Endothelial cell (in vitro differentiated cells): ENCODE measurements at regions not wholly inside any gene's neighbourhood (a gene's known extent, or its start where the extent isn't known, plus 50 kb on each side); places are given as distances from the start of the nearest gene placed in this dataset.

Source experiments
- DNase-seq: peaks from one replicate; pipeline ENCODE4 v3.0.0; 2021; ENCODE audit warnings: low spot score
- H3K27ac Mint-ChIP-seq: one replicate; pipeline ENCODE4 v1.8.0; 2021; ENCODE audit warnings: mixed read lengths, inconsistent platforms; ENCODE audit not compliant: unreplicated experiment
- H3K27me3 Mint-ChIP-seq: one replicate; pipeline ENCODE4 v1.8.0; 2021; ENCODE audit warnings: mild to moderate bottlenecking, moderate library complexity, mixed read lengths, inconsistent platforms; ENCODE audit not compliant: unreplicated experiment
- H3K36me3 Mint-ChIP-seq: one replicate; pipeline ENCODE4 v1.8.0; 2021; ENCODE audit warnings: mild to moderate bottlenecking, low read depth, mixed read lengths, inconsistent platforms; ENCODE audit not compliant: unreplicated experiment
- H3K4me1 Mint-ChIP-seq: one replicate; pipeline ENCODE4 v1.8.0; 2021; ENCODE audit warnings: mild to moderate bottlenecking, mixed read lengths, inconsistent platforms; ENCODE audit not compliant: unreplicated experiment
- H3K4me3 Mint-ChIP-seq: one replicate; pipeline ENCODE4 v1.8.0; 2021; ENCODE audit warnings: mild to moderate bottlenecking, mixed read lengths, inconsistent platforms; ENCODE audit not compliant: unreplicated experiment
- H3K9me3 Mint-ChIP-seq: one replicate; pipeline ENCODE4 v1.8.0; 2021; ENCODE audit warnings: mixed read lengths, inconsistent platforms; ENCODE audit not compliant: unreplicated experiment
- TF ChIP-seq, protein P1 (sequence below): fragments of 200-600 bp; sonication (generic); IDR thresholded peaks from one replicate; pipeline ENCODE4 v1.5.0; 2021; ENCODE audit warnings: antibody characterized with exemption; ENCODE audit not compliant: unreplicated experiment

GRCh38 chr6:14876778-14877613 is 368.9 kb upstream of the JARID2 start:
- H3K4me1 Mint-ChIP-seq, result peaks cover 49% of the 10 kb centered on the region
- peak overlapping the region; percentile 81 for H3K27ac Mint-ChIP-seq
- TF ChIP-seq, protein P1, sequence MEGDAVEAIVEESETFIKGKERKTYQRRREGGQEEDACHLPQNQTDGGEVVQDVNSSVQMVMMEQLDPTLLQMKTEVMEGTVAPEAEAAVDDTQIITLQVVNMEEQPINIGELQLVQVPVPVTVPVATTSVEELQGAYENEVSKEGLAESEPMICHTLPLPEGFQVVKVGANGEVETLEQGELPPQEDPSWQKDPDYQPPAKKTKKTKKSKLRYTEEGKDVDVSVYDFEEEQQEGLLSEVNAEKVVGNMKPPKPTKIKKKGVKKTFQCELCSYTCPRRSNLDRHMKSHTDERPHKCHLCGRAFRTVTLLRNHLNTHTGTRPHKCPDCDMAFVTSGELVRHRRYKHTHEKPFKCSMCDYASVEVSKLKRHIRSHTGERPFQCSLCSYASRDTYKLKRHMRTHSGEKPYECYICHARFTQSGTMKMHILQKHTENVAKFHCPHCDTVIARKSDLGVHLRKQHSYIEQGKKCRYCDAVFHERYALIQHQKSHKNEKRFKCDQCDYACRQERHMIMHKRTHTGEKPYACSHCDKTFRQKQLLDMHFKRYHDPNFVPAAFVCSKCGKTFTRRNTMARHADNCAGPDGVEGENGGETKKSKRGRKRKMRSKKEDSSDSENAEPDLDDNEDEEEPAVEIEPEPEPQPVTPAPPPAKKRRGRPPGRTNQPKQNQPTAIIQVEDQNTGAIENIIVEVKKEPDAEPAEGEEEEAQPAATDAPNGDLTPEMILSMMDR, result no peak
- no peaks in the 10 kb centered on the region for H3K9me3 Mint-ChIP-seq
- H3K27me3 Mint-ChIP-seq, result peaks cover 3% of the 10 kb centered on the region
- no peak overlapping the region for H3K4me3 Mint-ChIP-seq
- H3K36me3 Mint-ChIP-seq, result no peaks in the 10 kb centered on the region
- DNase-seq, result no peak

GRCh38 chr6:14877758-14878157 is 368.1 kb upstream of the JARID2 start:
- TF ChIP-seq, protein P1, result no peak
- Mint-ChIP-seq H3K27me3 (peaks cover 3% of the 10 kb centered on the region), H3K9me3 (no peaks in the 10 kb centered on the region), H3K4me1 (peaks cover 51% of the 10 kb centered on the region), H3K36me3 (no peaks in the 10 kb centered on the region), H3K4me3 (no peak overlapping the region), H3K27ac (no peak overlapping the region)
- DNase-seq, result no peak

- H3K27ac Mint-ChIP-seq, result peak overlapping the region; percentile 93
- peaks cover 58% of the 10 kb centered on the region for H3K4me1 Mint-ChIP-seq
- no peaks in the 10 kb centered on the region for H3K36me3 Mint-ChIP-seq
- peaks cover 4% of the 10 kb centered on the region for H3K27me3 Mint-ChIP-seq
- H3K4me3 Mint-ChIP-seq, result no peak overlapping the region
- no peaks in the 10 kb centered on the region for H3K9me3 Mint-ChIP-seq
- no peak for DNase-seq
- TF ChIP-seq, protein P1, result no peak
Observed at GRCh38 chr6:14880052-14880451, 365.8 kb upstream of the JARID2 start.

- H3K9me3 Mint-ChIP-seq, result no peaks in the 10 kb centered on the region
- DNase-seq, result peak; percentile 12
- H3K4me3 Mint-ChIP-seq, result no peak overlapping the region
- no peaks in the 10 kb centered on the region for H3K36me3 Mint-ChIP-seq
- H3K27me3 Mint-ChIP-seq, result peaks cover 4% of the 10 kb centered on the region
- TF ChIP-seq, protein P1, result no peak
- peaks cover 58% of the 10 kb centered on the region for H3K4me1 Mint-ChIP-seq
- H3K27ac Mint-ChIP-seq, result peak overlapping the region; percentile 93
Observed at GRCh38 chr6:14880677-14881076, 365.2 kb upstream of the JARID2 start.

- peaks cover 4% of the 10 kb centered on the region for H3K27me3 Mint-ChIP-seq
- no peak overlapping the region for H3K4me3 Mint-ChIP-seq
- no peaks in the 10 kb centered on the region for H3K36me3 Mint-ChIP-seq
- no peaks in the 10 kb centered on the region for H3K9me3 Mint-ChIP-seq
- TF ChIP-seq, protein P1, result no peak
- H3K27ac Mint-ChIP-seq, result peak overlapping the region; percentile 93
- H3K4me1 Mint-ChIP-seq, result peaks cover 58% of the 10 kb centered on the region
- no peak for DNase-seq
Observed at GRCh38 chr6:14881398-14881797, 364.5 kb upstream of the JARID2 start.
